ENCODE measurements at regions not wholly inside any gene's neighbourhood (a gene's known extent, or its start where the extent isn't known, plus 50 kb on each side); places are given as distances from the start of the nearest gene placed in this dataset.

DNA sequence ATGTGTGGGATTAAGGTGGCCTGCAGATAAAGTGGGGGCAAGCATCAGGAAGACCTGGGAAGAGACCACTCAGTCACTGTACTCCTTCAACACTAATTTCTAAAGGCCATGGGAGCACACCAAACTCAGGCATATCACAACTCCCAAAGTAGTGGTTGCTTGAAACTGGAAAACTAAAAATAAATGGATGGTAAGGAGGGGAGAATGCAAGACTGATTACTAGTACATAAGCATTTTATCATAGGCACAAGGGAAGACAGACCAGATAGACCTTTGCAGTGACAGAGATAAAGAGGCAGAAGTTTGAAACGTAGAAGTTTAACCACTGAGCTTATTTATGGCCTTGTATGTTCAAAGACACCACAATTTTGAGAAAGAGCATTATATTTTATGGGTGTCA, 1098.1 kb upstream of the CELF4 start:
- RAD21 ChIA-PET (ENCODE audit: unreplicated experiment): no interaction called here
- Histone ChIP-seq H3K27me3 (replicated peaks in 1 of 2; ENCODE audit: control insufficient read depth in 2 of 2, insufficient read depth in 2 of 2, low read length in 1 of 2) (no peaks in the 10 kb centered on the region), H3K79me2 (ENCODE audit: control insufficient read depth, insufficient read depth, low read length) (no peaks in the 10 kb centered on the region), H3K4me3 (no peak overlapping the region), H3K4me1 (ENCODE audit: control insufficient read depth, insufficient read depth, low read length) (no peaks in the 10 kb centered on the region), H3K27ac (ENCODE audit: control insufficient read depth, insufficient read depth) (no peak overlapping the region), H3K4me2 (ENCODE audit: control insufficient read depth, insufficient read depth) (no peak overlapping the region), H3K9me3 (replicated peaks; ENCODE audit: control insufficient read depth, insufficient read depth, low read length) (no peaks in the 10 kb centered on the region; the same call in 2 of the 3 replicates), H3K36me3 (ENCODE audit: control insufficient read depth in 2 of 2, insufficient read depth in 2 of 2, low read length in 1 of 2) (no peaks in the 10 kb centered on the region), H3K9ac (ENCODE audit: control insufficient read depth, insufficient read depth, low read length) (no peak overlapping the region), H2AFZ (ENCODE audit: control insufficient read depth, low read depth, low read length) (no peak overlapping the region), H4K20me1 (ENCODE audit: control insufficient read depth, insufficient read depth) (no peaks in the 10 kb centered on the region)
- WGBS (ENCODE audit: insufficient coverage, insufficient replicate concordance, low lambda C conversion rate, missing lambda C conversion rate): 7% methylated on average over 1 of the region's 1 CpG
- TF ChIP-seq NR2F1 (conservative IDR thresholded peaks at IDR 0.05): no peak
- TF ChIP-seq, protein P1, sequence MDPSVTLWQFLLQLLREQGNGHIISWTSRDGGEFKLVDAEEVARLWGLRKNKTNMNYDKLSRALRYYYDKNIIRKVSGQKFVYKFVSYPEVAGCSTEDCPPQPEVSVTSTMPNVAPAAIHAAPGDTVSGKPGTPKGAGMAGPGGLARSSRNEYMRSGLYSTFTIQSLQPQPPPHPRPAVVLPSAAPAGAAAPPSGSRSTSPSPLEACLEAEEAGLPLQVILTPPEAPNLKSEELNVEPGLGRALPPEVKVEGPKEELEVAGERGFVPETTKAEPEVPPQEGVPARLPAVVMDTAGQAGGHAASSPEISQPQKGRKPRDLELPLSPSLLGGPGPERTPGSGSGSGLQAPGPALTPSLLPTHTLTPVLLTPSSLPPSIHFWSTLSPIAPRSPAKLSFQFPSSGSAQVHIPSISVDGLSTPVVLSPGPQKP (IDR thresholded peaks at IDR 0.05; ENCODE audit: low read depth, low read length): no peak
- TF ChIP-seq SMAD1 (IDR thresholded peaks at IDR 0.05; ENCODE audit: low read depth, partially characterized antibody): no peak
- TF ChIP-seq MYC (IDR thresholded peaks at IDR 0.05; ENCODE audit: insufficient read depth, insufficient read length, insufficient replicate concordance, low read length, severe bottlenecking): no peak
- TF ChIP-seq YY1 (IDR thresholded peaks at IDR 0.05; ENCODE audit: low read depth, low read length): no peak
- TF ChIP-seq YBX1 (IDR thresholded peaks at IDR 0.05): no peak
- TF ChIP-seq, protein P2, sequence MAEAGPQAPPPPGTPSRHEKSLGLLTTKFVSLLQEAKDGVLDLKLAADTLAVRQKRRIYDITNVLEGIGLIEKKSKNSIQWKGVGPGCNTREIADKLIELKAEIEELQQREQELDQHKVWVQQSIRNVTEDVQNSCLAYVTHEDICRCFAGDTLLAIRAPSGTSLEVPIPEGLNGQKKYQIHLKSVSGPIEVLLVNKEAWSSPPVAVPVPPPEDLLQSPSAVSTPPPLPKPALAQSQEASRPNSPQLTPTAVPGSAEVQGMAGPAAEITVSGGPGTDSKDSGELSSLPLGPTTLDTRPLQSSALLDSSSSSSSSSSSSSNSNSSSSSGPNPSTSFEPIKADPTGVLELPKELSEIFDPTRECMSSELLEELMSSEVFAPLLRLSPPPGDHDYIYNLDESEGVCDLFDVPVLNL (IDR thresholded peaks at IDR 0.05; ENCODE audit: low read depth, low read length): no peak
- no peak for TF ChIP-seq BRCA1 (IDR thresholded peaks at IDR 0.05; ENCODE audit: low read depth, low read length)
- TF ChIP-seq POLR2AphosphoS2 (IDR thresholded peaks at IDR 0.05; ENCODE audit: low read depth, low read length): no peak
- intact Hi-C loops (cut with micrococcal nuclease; ENCODE audit: unreplicated experiment) (no loop called here), in situ Hi-C loops (cut with MboI) (no loop called here)
- no peak for DNase-seq (ENCODE audit: low read depth, low spot score)
- no peak for FAIRE-seq
- POLR2A ChIA-PET: no interaction called here
- BruUV-seq (replicated peaks): no TSS peak
- SMC1A ChIA-PET (ENCODE audit: uncharacterized antibody, unreplicated experiment): no interaction called here
- ATAC-seq: no peak
- CTCF ChIA-PET: no interaction called here

Data from GM12878 (cell line).